ENCODE measurements at regions not wholly inside any gene's neighbourhood (a gene's known extent, or its start where the extent isn't known, plus 50 kb on each side); places are given as distances from the start of the nearest gene placed in this dataset.

DNA sequence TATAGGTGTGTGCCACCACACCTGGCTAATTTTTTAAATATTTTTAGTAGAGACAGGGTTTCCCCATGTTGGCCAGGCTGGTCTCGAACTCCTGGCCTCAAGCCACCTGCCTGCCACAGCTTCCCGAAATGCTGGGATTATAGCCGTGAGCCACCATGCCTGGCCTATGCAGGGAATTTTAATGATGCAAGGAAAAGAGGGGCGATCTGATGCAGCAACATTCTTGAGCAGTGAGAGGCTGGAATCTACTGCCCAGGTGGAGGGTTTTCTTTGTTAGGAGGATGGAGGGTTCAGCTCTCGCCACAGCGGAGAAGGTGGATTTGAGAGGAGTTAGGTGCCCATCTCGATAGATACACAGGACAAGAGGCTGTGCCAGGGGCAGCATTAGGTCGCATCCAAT, 332.3 kb downstream of the GATA3 start:
- DNase-seq (ENCODE audit: low spot score) = no peak
- no peak overlapping the region for H3K27ac ChIP-seq
- no peaks in the 10 kb centered on the region for H3K36me3 ChIP-seq
- H3K9me3 ChIP-seq = no peaks in the 10 kb centered on the region
- H3K27me3 ChIP-seq = no peaks in the 10 kb centered on the region
- TF ChIP-seq, protein P1, sequence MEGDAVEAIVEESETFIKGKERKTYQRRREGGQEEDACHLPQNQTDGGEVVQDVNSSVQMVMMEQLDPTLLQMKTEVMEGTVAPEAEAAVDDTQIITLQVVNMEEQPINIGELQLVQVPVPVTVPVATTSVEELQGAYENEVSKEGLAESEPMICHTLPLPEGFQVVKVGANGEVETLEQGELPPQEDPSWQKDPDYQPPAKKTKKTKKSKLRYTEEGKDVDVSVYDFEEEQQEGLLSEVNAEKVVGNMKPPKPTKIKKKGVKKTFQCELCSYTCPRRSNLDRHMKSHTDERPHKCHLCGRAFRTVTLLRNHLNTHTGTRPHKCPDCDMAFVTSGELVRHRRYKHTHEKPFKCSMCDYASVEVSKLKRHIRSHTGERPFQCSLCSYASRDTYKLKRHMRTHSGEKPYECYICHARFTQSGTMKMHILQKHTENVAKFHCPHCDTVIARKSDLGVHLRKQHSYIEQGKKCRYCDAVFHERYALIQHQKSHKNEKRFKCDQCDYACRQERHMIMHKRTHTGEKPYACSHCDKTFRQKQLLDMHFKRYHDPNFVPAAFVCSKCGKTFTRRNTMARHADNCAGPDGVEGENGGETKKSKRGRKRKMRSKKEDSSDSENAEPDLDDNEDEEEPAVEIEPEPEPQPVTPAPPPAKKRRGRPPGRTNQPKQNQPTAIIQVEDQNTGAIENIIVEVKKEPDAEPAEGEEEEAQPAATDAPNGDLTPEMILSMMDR (IDR thresholded peaks at IDR 0.05) = no peak
- H3K4me3 ChIP-seq = no peak overlapping the region
- H3K4me1 ChIP-seq = no peaks in the 10 kb centered on the region

DNA sequence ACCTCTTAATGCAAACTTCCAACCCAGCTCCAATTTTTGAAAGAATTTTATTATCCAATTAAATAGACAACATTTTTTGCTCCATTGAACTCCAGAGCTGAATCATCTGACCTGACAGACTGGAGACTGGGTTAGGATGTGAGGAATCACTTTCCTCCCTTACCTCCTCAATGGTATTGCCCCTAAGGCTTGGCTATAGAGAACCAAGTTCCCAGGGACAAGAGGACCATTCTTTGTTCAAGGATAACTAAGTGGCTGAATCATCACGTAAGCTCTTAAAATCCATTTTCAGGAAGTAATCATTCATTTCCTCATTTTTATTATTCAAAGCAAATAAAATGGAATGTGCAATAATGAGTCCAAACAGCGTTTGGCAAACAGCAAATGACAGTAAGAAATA, 335.1 kb downstream of the GATA3 start:
- H3K27ac ChIP-seq = no peak overlapping the region
- no peaks in the 10 kb centered on the region for H3K4me1 ChIP-seq
- no peaks in the 10 kb centered on the region for H3K9me3 ChIP-seq
- H3K4me3 ChIP-seq = no peak overlapping the region
- no peak for DNase-seq (ENCODE audit: low spot score)
- no peaks in the 10 kb centered on the region for H3K36me3 ChIP-seq
- H3K27me3 ChIP-seq = no peaks in the 10 kb centered on the region
- TF ChIP-seq, protein P1 (IDR thresholded peaks at IDR 0.05) = no peak

DNA sequence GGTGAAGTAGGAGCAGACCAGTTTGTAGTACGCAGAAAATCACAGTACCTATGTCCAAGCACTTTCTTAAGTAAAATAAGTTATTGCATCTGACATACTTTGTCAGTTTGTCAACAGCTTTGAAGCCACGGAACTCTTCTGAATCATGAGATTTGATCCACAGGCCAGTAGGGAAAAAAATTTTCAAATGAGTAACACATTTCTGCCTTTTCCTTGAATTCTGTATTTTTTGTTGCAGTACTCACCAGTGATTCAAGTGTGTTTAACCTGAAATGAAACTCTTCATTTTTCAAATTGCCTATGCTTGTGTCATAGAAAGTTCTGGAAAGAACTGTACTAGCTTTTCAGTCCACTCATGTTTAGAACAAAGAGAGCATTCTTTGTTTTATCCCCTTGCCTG, 337.7 kb downstream of the GATA3 start:
- TF ChIP-seq, protein P1 (IDR thresholded peaks at IDR 0.05) = no peak
- Histone ChIP-seq H3K36me3 (no peaks in the 10 kb centered on the region), H3K27me3 (no peaks in the 10 kb centered on the region), H3K27ac (no peak overlapping the region), H3K9me3 (no peaks in the 10 kb centered on the region), H3K4me3 (no peak overlapping the region), H3K4me1 (no peaks in the 10 kb centered on the region)
- no peak for DNase-seq (ENCODE audit: low spot score)

DNA sequence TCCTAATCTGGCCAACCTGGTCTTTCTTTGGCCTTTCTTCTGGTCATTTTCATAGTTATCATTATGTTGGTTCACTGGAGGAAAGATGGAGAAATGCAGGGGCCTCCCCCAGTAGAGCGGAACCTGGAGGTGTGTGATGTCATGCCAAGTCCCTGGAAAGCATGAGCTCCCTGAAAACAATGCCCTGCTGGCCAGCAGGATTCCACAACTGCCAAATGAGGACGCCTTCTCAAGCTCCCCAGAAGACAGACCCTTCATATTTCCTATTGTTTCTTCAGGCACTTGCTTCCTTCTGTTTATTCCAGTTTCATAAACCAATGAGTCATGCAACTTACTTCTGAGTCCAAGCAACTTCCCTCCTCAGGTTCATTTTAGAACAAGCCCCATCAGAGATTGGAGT, 339.0 kb downstream of the GATA3 start:
- no peak overlapping the region for H3K27ac ChIP-seq
- no peaks in the 10 kb centered on the region for H3K36me3 ChIP-seq
- TF ChIP-seq, protein P1 (IDR thresholded peaks at IDR 0.05) = no peak
- no peak for DNase-seq (ENCODE audit: low spot score)
- no peaks in the 10 kb centered on the region for H3K4me1 ChIP-seq
- no peak overlapping the region for H3K4me3 ChIP-seq
- H3K27me3 ChIP-seq = no peaks in the 10 kb centered on the region
- no peaks in the 10 kb centered on the region for H3K9me3 ChIP-seq

DNA sequence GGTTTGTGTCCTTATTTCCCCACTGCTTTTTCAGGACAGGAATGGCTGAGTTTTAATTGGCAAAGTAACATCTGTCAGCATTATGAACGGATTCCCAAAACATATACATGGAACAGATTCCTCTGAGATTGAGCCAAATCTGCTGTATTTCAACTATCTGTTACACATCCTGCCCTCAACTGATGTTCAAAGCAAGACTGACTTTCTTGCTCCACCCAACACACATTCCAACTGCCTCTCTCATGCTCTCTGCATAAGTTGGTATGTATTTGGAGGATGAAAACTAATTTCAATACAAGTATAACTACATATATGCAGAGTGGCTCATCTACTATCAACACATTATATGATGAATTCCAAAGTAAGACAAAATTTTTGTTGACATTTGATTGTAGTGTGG, 342.2 kb downstream of the GATA3 start:
- TF ChIP-seq, protein P1 (IDR thresholded peaks at IDR 0.05) = no peak
- H3K4me1 ChIP-seq = no peaks in the 10 kb centered on the region
- no peak overlapping the region for H3K4me3 ChIP-seq
- no peak overlapping the region for H3K27ac ChIP-seq
- H3K27me3 ChIP-seq = no peaks in the 10 kb centered on the region
- H3K9me3 ChIP-seq = no peaks in the 10 kb centered on the region
- no peaks in the 10 kb centered on the region for H3K36me3 ChIP-seq
- no peak for DNase-seq (ENCODE audit: low spot score)

DNA sequence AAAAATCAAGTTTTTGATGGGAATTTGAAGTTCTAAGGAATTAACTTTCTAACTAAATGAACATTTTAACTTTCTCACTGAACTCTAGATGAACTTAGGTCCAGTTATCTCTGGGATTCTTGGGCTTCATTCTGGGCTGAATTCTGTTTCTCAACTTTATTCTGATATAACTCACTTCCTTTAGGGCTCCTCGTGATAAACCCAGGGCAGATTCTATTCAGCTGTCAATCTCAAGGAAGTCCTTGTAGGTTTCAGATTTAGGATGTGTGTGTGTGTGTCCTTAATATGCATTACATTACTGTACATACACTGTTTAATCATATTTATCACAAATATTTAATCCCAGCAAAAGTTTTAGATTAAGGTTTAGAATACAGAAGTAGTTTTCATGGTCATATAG, 344.3 kb downstream of the GATA3 start:
- Histone ChIP-seq H3K4me3 (no peak overlapping the region), H3K27me3 (no peaks in the 10 kb centered on the region), H3K4me1 (no peaks in the 10 kb centered on the region), H3K27ac (no peak overlapping the region), H3K36me3 (no peaks in the 10 kb centered on the region), H3K9me3 (no peaks in the 10 kb centered on the region)
- TF ChIP-seq, protein P1 (IDR thresholded peaks at IDR 0.05) = no peak
- DNase-seq (ENCODE audit: low spot score) = no peak

Measured in right atrium auricular region (tissue), 2 donors.